H1 (cell line): ENCODE measurements at regions not wholly inside any gene's neighbourhood (a gene's known extent, or its start where the extent isn't known, plus 50 kb on each side); places are given as distances from the start of the nearest gene placed in this dataset.

Experiments used
- CTCF ChIA-PET: fragments of 300-600 bp; sonication (Branson Sonifier 250); formaldehyde crosslinking; loops from one replicate; lab custom pipeline; 2021; ENCODE audit not compliant: partially characterized antibody; lab: Charles Lee
- POLR2A ChIA-PET: fragments of 300-600 bp; sonication (Branson Sonifier 250); formaldehyde crosslinking; loops from one replicate; lab custom pipeline; 2021; ENCODE audit warnings: inconsistent platforms; ENCODE audit not compliant: partially characterized antibody; lab: Charles Lee
- DNase-seq, 2 experiments: peaks; one replicate each; pipeline versions ENCODE4 v3.0.0 to v3.0.0-alpha.2; 2010 to 2022; ENCODE audit warnings: low spot score in 2 of 2, low read depth in 1 of 2, mixed read lengths in 1 of 2
- FAIRE-seq: peaks from 2 replicates; lab custom pipeline; 2011; peaks lifted over from hg19 to GRCh38; lab: Jason Lieb, UNC
- H2AFZ ChIP-seq: 2 replicates; pipeline ENCODE4 v1.8.1; 2012; ENCODE audit warnings: low read length, inconsistent platforms
- H2AK5ac ChIP-seq: 2 replicates; pipeline ENCODE4 v1.6.1; 2013; ENCODE audit warnings: low read depth, low read length
- H2BK120ac ChIP-seq: replicated peaks from 2 replicates; pipeline ENCODE3; 2013; ENCODE audit warnings: low read depth, low read length, inconsistent platforms
- H2BK12ac ChIP-seq: 2 replicates; pipeline ENCODE4 v1.6.1; 2013; ENCODE audit warnings: low read depth, low read length
- H2BK15ac ChIP-seq: 2 replicates; pipeline ENCODE4 v1.6.1; 2013; ENCODE audit warnings: low read length
- H2BK20ac ChIP-seq: 2 replicates; pipeline ENCODE4 v1.6.1; 2013; ENCODE audit warnings: low read length
- H2BK5ac ChIP-seq: 2 replicates; pipeline ENCODE4 v1.6.1; 2013; ENCODE audit warnings: low read depth, low read length
- H3K14ac ChIP-seq: 2 replicates; pipeline ENCODE4 v1.6.1; 2013; ENCODE audit warnings: inconsistent platforms; ENCODE audit not compliant: insufficient read length
- H3K18ac ChIP-seq: 2 replicates; pipeline ENCODE4 v1.6.1; 2013; ENCODE audit warnings: low read length; ENCODE audit errors: extremely low read depth
- H3K23ac ChIP-seq: 2 replicates; pipeline ENCODE4 v1.6.1; 2013; ENCODE audit warnings: inconsistent platforms; ENCODE audit not compliant: insufficient read length
- H3K23me2 ChIP-seq: 2 replicates; pipeline ENCODE4 v1.6.1; 2013; ENCODE audit warnings: low read depth, low read length
- H3K27ac ChIP-seq: 2 replicates; pipeline ENCODE4 v1.6.1; 2011; ENCODE audit warnings: low read depth, low read length, inconsistent platforms
- H3K27me3 ChIP-seq, 4 experiments: replicated peaks in 1 of 4; 1 replicate in 1 of 4; 2 replicates in 3 of 4; pipeline versions ENCODE4 v1.6.1 to v1.8.1; 2011 to 2013; ENCODE audit warnings: low read length in 3 of 4, mild to moderate bottlenecking in 3 of 4, inconsistent platforms in 2 of 4, mixed read lengths in 2 of 4, moderate library complexity in 1 of 4; ENCODE audit not compliant: control insufficient read depth in 3 of 4, insufficient read depth in 3 of 4; ENCODE audit errors: extremely low read depth in 1 of 4
- H3K36me3 ChIP-seq, 4 experiments: 2 replicates each; pipeline versions ENCODE4 v1.6.1 to v1.8.1; 2011 to 2013; ENCODE audit warnings: mild to moderate bottlenecking in 4 of 4, low read length in 3 of 4, moderate library complexity in 2 of 4, control low read depth in 1 of 4, inconsistent platforms in 1 of 4; ENCODE audit not compliant: insufficient read depth in 4 of 4, control insufficient read depth in 2 of 4
- H3K4ac ChIP-seq: replicated peaks from 2 replicates; pipeline ENCODE3; 2013; ENCODE audit warnings: low read length, low read depth, mixed read lengths, inconsistent platforms; ENCODE audit not compliant: insufficient read length
- H3K4me1 ChIP-seq, 4 experiments: replicated peaks in 1 of 4; 1 replicate in 1 of 4; 2 replicates in 3 of 4; pipeline versions ENCODE4 v1.6.1 to v1.8.1; 2011 to 2013; ENCODE audit warnings: low read length in 3 of 4, inconsistent platforms in 2 of 4, mixed read lengths in 1 of 4; ENCODE audit not compliant: insufficient read depth in 4 of 4, control insufficient read depth in 3 of 4
- H3K4me2 ChIP-seq, 2 experiments: 2 replicates each; pipeline versions ENCODE4 v1.6.1 to v1.8.1; 2011 to 2013; ENCODE audit warnings: low read depth in 2 of 2, low read length in 2 of 2, control low read depth in 1 of 2, inconsistent platforms in 1 of 2, mild to moderate bottlenecking in 1 of 2; ENCODE audit not compliant: insufficient read depth in 1 of 2
- H3K4me3 ChIP-seq, 4 experiments: fragments of 200-600, 300-600 bp in 1 of 4; sonication (generic), shearing (Covaris generic), sonication (Bioruptor Twin) in 1 of 4; 2 replicates each; pipeline versions ENCODE4 v1.5.1 to v1.8.1; 2011 to 2016; ENCODE audit warnings: low read length in 4 of 4, low read depth in 3 of 4, control low read depth in 2 of 4, inconsistent platforms in 2 of 4, mild to moderate bottlenecking in 2 of 4, mixed read lengths in 1 of 4, moderate library complexity in 1 of 4; ENCODE audit not compliant: insufficient read depth in 2 of 4; ENCODE audit errors: extremely low read depth in 1 of 4
- H3K56ac ChIP-seq: replicated peaks from 2 replicates; pipeline ENCODE3; 2013; ENCODE audit warnings: low read depth, mild to moderate bottlenecking, mixed read lengths, low read length, inconsistent platforms; ENCODE audit not compliant: insufficient read length
- H3K79me1 ChIP-seq: 2 replicates; pipeline ENCODE4 v1.6.1; 2013; ENCODE audit warnings: low read depth, low read length, control low read depth
- H3K79me2 ChIP-seq, 2 experiments: 2 replicates each; pipeline versions ENCODE4 v1.6.1 to v1.8.1; 2012 to 2013; ENCODE audit warnings: low read length in 2 of 2, mild to moderate bottlenecking in 2 of 2, inconsistent platforms in 1 of 2; ENCODE audit not compliant: insufficient read depth in 2 of 2, control insufficient read depth in 1 of 2
- H3K9ac ChIP-seq, 4 experiments: replicated peaks in 1 of 4; 1 replicate in 1 of 4; 2 replicates in 3 of 4; pipeline versions ENCODE4 v1.6.1 to v1.8.1; 2011 to 2013; ENCODE audit warnings: low read depth in 3 of 4, low read length in 3 of 4, control low read depth in 2 of 4, mild to moderate bottlenecking in 2 of 4, moderate library complexity in 2 of 4, inconsistent platforms in 1 of 4; ENCODE audit errors: extremely low read depth in 1 of 4
- H3K9me3 ChIP-seq, 2 experiments: 2 replicates each; pipeline versions ENCODE4 v1.6.1 to v1.8.1; 2012 to 2013; ENCODE audit warnings: mild to moderate bottlenecking in 2 of 2, moderate library complexity in 2 of 2, control low read depth in 1 of 2, inconsistent platforms in 1 of 2, low read depth in 1 of 2, low read length in 1 of 2, mixed read lengths in 1 of 2; ENCODE audit not compliant: insufficient read depth in 2 of 2
- H4K20me1 ChIP-seq, 2 experiments: replicated peaks in 1 of 2; 2 replicates each; pipeline versions ENCODE3 to v1.8.1; 2011 to 2013; ENCODE audit warnings: inconsistent platforms in 2 of 2, low read length in 2 of 2, mild to moderate bottlenecking in 1 of 2; ENCODE audit not compliant: insufficient read depth in 2 of 2, control insufficient read depth in 1 of 2
- H4K5ac ChIP-seq: 2 replicates; pipeline ENCODE4 v1.6.1; 2013; ENCODE audit warnings: low read length, low read depth, mixed read lengths, inconsistent platforms; ENCODE audit not compliant: insufficient read length
- H4K8ac ChIP-seq: 2 replicates; pipeline ENCODE4 v1.8.0; 2013; ENCODE audit warnings: mild to moderate bottlenecking, moderate library complexity, low read length, inconsistent platforms; ENCODE audit not compliant: insufficient read depth; ENCODE audit errors: extremely low read depth
- H4K91ac ChIP-seq: replicated peaks from 2 replicates; pipeline ENCODE3; 2013; ENCODE audit warnings: low read length, mixed read lengths, inconsistent platforms; ENCODE audit not compliant: insufficient read length
- SIRT6 ChIP-seq: IDR thresholded peaks from one replicate; pipeline ENCODE4 v1.7.1; 2012; ENCODE audit warnings: low read length, inconsistent platforms
- TAF1 ChIP-seq: IDR thresholded peaks from 2 replicates; pipeline ENCODE4 v1.6.1; 2011; ENCODE audit warnings: mild to moderate bottlenecking, low read depth, low read length
- WGBS, 2 experiments: shearing (Covaris generic) in 1 of 2; methylation state at CpG; one replicate each; pipeline versions ENCODE4 v1.1.6 to v1.1.7; 2013 to 2015; ENCODE audit warnings: low lambda C conversion rate in 2 of 2, mixed read lengths in 2 of 2, inconsistent platforms in 1 of 2, low coverage in 1 of 2, missing lambda C conversion rate in 1 of 2; ENCODE audit not compliant: insufficient replicate concordance in 2 of 2, insufficient coverage in 1 of 2, insufficient read length in 1 of 2; ENCODE audit errors: extremely low coverage in 1 of 2, missing lambda C conversion rate in 1 of 2; 5-methylcytosine and 5-hydroxymethylcytosine counted together

DNA sequence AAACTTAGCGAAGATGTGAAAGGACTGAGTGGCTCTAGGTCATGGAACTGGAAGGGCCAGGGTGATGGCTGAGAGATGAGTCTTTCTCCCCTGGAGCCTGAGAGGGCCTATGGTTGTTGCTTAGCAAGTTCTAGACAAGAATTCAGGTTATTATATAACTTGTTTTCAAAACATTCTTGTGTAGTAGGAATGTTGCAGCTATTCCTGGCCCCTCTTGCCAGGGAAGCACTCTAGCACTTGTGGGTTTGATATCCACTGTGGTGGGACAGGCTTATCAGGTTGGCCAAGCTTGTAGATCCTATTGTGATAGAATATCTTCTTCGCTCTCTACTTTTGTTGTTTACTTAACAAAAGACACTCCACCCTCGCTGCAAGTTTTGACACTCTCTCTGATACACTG, 211.8 kb upstream of the CITED2 start:
- ChIA-PET CTCF (interaction anchor here (0.6 to 1.5 kb wide), 3 partner anchors 9 to 102 kb away, joined by 3 read pairs; no protein-coding TSS in a partner anchor), POLR2A (no interaction called here)
- Histone ChIP-seq H3K4me3 (no peak overlapping the region), H3K18ac (no peak overlapping the region), H4K91ac (no peak overlapping the region), H4K20me1 (no peaks in the 10 kb centered on the region), H3K23me2 (no peaks in the 10 kb centered on the region), H4K8ac (no peak overlapping the region), H2BK15ac (no peak overlapping the region), H3K14ac (no peak overlapping the region), H3K79me2 (no peaks in the 10 kb centered on the region), H2BK5ac (no peak overlapping the region), H3K23ac (no peak overlapping the region), H3K4me2 (no peak overlapping the region), H3K4ac (no peak overlapping the region), H2AK5ac (no peak overlapping the region), H3K56ac (no peak overlapping the region), H2AFZ (no peak overlapping the region), H3K9ac (no peak overlapping the region), H3K36me3 (no peaks in the 10 kb centered on the region), H4K5ac (no peak overlapping the region), H2BK20ac (no peak overlapping the region), H3K79me1 (no peaks in the 10 kb centered on the region), H3K27me3 (peaks cover 0 to 1% (median 0%) of the 10 kb centered on the region in 4 experiments; a peak in 1 of 7 replicates), H3K9me3 (no peaks in the 10 kb centered on the region), H2BK120ac (no peak overlapping the region), H2BK12ac (no peak overlapping the region), H3K27ac (no peak overlapping the region), H3K4me1 (no peaks in the 10 kb centered on the region)
- WGBS, 2 experiments, result 93% methylated on average over 3 of the region's 3 CpGs; no CpG with 5 or more reads in 1 of the 2 experiments
- FAIRE-seq, result no peak
- DNase-seq, result no peak
- TF ChIP-seq SIRT6 (no peak), TAF1 (no peak)
